GM18520 (cell line): ENCODE measurements at regions not wholly inside any gene's neighbourhood (a gene's known extent, or its start where the extent isn't known, plus 50 kb on each side); places are given as distances from the start of the nearest gene placed in this dataset.
"Not testable (repeated sequence)": the region's sequence is repeated elsewhere in the genome, so short reads cannot be mapped to it uniquely, and the experiment has no call there.

Source experiments
- ATAC-seq: cut with Tn5 transposase; IDR thresholded peaks from one replicate; pipeline ENCODE4 v1.9.1; 2021; ENCODE audit not compliant: unreplicated experiment

DNA sequence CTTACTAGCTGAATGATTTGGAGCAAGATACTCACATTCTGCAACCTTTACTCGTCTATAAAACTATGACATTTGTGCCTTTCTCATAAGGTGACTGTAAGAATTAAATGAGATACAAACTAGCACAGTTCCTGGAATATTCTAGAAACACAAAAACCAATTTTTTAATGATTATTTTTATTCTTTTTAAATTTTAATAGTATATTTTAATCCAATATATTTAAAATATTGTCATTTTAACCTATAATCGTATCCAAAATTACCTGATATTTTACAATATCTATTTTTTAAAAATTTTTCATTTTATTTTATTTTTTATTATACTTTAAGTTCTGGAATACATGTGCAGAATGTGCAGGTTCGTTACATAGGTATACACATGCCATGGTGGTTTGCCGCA, 238.1 kb downstream of the OLFM4 start:
- no peak for ATAC-seq

DNA sequence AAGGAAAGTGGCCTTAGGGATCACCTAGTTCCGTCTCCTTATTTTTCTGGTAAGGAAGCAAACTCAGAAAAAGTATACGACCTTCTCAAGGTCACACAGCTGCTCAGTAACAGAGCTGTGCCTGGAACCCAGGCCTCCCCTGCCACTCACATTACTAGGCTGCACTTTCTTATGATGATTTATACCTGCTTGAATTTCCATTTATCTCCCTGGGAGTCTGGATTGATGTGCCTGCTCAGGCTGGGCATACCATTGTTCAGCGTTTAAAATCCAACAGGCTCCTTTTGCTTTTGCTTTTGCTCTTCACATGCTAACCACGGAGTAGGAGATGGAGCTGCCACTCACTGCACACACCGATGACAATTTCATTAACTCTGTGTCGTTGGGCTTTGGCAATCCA, 241.0 kb downstream of the OLFM4 start:
- no peak for ATAC-seq

GRCh38 chr13:53272873-53273272, 244.3 kb downstream of the OLFM4 start:
- no peak for ATAC-seq

DNA sequence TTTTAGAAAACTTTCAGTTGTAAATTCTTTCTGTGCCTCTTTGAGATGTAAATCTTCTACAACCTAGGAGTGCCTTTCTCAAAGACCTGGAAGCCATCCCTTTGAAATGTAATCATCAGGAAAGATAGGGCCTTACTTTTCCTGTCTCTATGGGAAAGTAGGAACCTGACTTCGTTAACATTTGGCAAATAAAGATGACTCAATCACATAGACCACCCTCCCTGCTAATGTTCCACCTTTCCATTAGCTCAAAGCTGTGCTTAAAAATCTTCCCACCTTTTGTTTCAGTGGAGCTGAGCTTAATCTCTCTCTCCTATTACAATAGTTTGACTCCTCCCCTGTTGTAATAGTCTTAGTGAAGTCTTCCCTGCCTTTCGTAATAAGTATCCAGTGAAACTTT, 247.7 kb downstream of the OLFM4 start:
- ATAC-seq, result no peak

- no peak for ATAC-seq
These were observed 253.1 kb downstream of the OLFM4 start for GRCh38 chr13:53281677-53282076.

DNA sequence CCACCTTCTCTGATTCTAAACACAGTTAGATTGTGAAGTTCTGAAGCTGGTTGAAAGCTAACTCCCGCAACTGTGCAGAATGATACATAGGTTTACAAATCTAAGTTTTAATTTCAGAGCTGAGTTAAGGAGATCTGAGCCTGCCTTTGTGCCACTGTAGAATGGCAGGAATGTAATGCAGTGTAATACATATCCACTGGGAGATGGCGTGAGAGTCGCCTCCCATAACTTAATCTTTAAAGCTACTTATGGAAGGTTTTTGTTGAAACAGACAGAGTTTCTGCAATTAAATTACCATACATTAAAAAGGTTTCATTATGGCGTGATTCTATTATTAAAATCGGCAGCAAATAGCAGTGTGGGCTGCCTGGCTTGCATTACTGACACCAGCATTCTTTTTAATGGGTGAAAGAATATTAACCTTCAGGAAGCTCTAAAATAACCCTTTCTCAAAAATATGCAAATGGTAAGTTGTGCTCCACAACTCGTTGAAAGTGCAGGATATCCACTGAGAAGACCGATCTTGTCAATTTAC, 257.4 kb downstream of the OLFM4 start:
- no peak for ATAC-seq

GRCh38 chr13:53298396-53298795, 269.8 kb downstream of the OLFM4 start:
- no peak for ATAC-seq

- ATAC-seq, result no peak
These were observed 272.8 kb downstream of the OLFM4 start for GRCh38 chr13:53301449-53301848.

GRCh38 chr13:53305419-53305818, 276.8 kb downstream of the OLFM4 start:
- ATAC-seq, result not testable (repeated sequence)

- ATAC-seq, result no peak
These were observed 282.2 kb downstream of the OLFM4 start for GRCh38 chr13:53310786-53311185.

DNA sequence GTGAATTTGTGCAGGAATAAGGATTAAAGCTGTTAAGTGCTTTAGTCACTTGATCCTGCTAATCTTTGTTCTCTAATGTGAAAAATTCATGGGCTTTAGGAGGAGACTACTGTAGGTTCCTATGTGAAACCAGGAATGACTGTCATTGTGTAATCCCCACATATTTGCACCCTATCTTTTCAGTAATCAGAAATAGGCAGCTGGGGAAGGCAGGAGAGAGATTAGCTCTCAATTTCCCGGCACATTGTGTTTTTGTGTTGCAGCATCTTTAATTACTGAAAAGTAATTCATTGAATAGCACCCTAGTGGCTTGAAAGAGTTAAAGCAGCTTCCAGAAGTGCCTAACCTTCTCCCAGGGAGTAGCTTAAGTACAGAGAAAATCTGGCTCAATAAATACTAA, 282.9 kb downstream of the OLFM4 start:
- ATAC-seq, result no peak

- no peak for ATAC-seq
These were observed 292.7 kb downstream of the OLFM4 start for GRCh38 chr13:53321296-53321801.

GRCh38 chr13:53324656-53325055, 296.0 kb downstream of the OLFM4 start:
- no peak for ATAC-seq

- ATAC-seq, result no peak
These were observed 298.1 kb downstream of the OLFM4 start for GRCh38 chr13:53326716-53327115.

DNA sequence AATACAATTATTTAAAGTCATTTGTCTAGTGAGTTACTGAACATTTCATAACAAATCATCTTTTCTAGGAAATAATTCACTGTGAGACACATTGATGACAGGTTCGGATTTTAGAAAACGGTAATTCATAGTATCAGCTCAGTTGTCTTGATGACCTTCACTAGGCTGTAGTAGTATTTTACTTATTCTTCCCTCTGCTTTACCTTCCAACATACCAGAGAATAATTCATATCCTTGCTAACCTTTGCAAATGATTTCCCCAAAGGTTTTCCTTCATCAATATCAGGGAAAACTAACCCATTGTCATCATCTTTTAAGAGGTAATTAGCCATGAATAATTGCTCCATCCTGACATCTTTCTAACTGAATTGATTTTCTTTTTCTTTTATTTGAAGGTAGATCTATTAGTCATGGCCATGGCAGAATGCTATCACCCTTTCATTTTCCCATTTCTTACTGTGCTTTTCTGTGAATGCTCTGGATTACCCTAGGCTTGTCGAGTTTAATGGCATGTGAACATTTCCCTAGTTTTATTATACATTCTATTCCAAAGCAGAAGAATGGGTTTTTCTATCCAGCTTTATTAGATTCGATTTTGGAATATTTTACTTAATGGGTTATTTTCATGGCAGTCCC, 299.2 kb downstream of the OLFM4 start:
- no peak for ATAC-seq

DNA sequence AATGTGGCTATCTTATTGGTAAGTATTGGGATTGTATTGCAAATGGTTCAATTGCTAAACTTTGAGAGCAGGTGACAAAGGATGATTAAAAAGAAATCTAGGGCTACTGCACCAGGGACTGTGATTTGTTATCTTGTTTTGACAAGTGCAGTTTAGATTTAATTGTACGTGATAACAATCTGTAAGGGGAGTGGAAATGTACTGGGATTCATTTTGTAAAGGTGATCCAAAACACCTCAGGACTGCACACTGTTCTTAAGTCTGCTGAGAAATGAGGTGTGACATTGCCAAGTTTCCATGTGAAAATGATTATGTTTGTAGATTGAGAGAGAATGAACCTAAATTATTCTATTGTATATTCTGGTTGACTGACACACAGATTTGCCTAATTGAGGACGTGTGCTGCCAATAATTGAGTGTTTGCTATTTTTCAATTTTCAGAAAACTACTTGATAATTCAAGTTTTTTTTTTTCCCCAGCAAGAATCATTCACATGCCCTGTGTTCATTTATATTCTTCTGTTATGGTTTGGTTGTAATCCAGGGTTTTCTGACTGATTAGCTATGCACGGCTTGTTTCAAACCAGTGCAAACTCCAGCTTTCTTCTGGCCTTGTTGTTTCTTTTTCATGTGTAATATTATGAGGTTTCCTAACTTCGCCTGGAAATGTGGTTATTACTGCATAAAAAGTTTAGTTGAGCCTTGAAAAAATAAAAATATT, 308.0 kb downstream of the OLFM4 start:
- no peak for ATAC-seq

- ATAC-seq, result no peak
These were observed 310.1 kb downstream of the OLFM4 start for GRCh38 chr13:53338760-53339159.

DNA sequence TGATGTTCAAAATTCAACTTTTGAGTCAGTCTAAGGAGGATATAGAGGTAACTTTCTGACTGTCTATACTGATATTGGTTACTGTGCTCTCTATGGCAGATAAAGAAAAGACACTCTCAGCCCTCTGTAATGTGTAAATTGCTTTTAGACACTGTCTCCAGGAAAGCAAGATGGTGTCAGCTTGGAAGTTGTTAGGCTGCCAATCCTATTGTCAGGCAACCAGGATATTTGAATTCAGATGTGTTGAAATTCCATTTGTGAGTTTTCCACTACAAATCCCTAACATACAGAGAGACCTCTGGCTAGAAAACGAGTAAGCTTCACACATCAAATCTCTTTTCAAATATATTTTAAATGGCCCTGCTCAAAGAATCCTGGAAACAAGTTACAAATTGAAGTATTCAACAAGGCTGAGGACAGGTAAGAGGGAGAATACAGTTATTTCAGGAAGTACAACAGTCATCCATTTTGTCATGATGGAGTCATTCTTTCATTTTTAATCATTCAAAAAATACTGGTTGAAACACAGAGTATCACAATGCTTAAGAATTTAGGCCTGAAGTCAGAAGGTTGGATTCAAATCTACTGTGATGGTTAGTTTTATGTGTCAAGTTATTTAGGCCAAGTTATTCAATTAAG, 312.0 kb downstream of the OLFM4 start:
- no peak for ATAC-seq

DNA sequence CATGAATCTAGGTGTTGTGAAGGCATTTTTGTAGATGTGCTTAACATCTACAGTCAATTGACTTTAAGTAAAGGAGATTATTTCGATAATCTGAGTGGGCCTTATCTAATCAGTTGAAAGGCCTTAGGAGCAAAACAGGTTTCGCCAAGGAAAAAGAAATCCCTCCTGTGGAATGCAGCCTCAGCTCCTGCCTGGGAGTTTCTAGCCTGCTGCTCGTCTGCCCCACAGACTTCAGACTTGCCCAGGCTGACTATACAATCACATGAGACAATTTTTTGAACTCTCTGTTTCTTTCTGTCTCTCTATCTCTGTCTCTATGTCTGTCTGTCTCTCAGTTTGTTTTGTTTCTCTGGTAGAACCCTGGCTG, 312.5 kb downstream of the OLFM4 start:
- no peak for ATAC-seq

DNA sequence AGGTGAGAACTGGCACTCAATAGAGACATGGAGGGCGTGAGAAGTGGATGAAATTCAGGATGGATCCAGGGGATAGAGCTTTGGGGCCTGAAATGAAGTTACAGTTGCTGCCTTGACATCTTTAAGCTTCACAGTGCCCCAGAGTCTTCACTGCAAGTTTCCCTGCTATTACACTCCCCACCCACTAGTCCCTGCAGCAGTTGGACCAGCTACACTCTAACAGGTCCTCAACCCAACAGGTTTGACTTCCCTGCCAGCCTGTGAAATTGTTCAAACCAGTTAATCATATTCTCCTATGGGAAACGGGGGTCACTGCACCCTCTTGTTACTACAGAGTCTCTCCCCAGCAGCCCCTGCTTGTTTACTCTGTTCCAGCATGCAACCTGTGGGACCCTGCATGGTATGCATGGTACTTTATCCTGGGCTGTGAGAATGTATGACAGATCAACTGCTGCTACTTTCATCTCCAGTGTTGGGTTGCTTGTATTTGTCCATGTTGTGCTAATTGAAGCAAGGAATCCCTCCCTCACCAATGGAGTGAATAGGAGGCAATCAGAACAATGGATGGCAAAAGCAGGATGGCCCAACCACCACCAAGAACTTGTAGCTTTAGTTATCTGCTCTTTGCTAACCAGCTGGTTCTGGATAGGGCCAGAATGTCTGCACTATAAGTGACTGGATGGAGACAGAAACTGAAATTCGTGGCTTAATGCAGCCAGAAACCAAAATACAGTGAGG, 314.2 kb downstream of the OLFM4 start:
- no peak for ATAC-seq

GRCh38 chr13:53343361-53343744, 314.7 kb downstream of the OLFM4 start:
- ATAC-seq, result no peak
